WTC11 (cell line): ENCODE measurements at regions not wholly inside any gene's neighbourhood (a gene's known extent, or its start where the extent isn't known, plus 50 kb on each side); places are given as distances from the start of the nearest gene placed in this dataset.

ENCODE experiments used
- ATF1 ChIP-seq: sonication (generic); formaldehyde crosslinking; IDR thresholded peaks from 2 replicates; pipeline ENCODE4 v1.8.1; 2023; ENCODE audit warnings: mild to moderate bottlenecking, moderate library complexity, missing genetic modification reagents
- FOXJ3 ChIP-seq: sonication (generic); formaldehyde crosslinking; IDR thresholded peaks from 2 replicates; pipeline ENCODE4 v1.9.0; 2021; ENCODE audit warnings: missing genetic modification reagents, mild to moderate bottlenecking, borderline replicate concordance
- PRRX2 ChIP-seq: fragments of 250-450 bp; sonication (Bioruptor Pico); IDR thresholded peaks from 2 replicates; pipeline ENCODE4 v1.8.0; 2021; ENCODE audit warnings: mild to moderate bottlenecking
- TEAD4 ChIP-seq: sonication (generic); formaldehyde crosslinking; IDR thresholded peaks from 2 replicates; pipeline ENCODE4 v1.8.0; 2022; ENCODE audit warnings: mild to moderate bottlenecking, missing genetic modification reagents
- TF ChIP-seq, protein P1 (sequence below): fragments of 200-600 bp; IDR thresholded peaks from 2 replicates; pipeline ENCODE4 v1.8.0; 2022; ENCODE audit warnings: antibody characterized with exemption
- TF ChIP-seq, protein P2 (sequence below): sonication (generic); formaldehyde crosslinking; IDR thresholded peaks from 2 replicates; pipeline ENCODE4 v1.8.1; 2023; ENCODE audit warnings: mild to moderate bottlenecking, missing genetic modification reagents
- TF ChIP-seq, protein P3 (sequence below): sonication (generic); formaldehyde crosslinking; IDR thresholded peaks from 2 replicates; pipeline ENCODE4 v1.8.0; 2022; ENCODE audit warnings: mild to moderate bottlenecking, missing genetic modification reagents

DNA sequence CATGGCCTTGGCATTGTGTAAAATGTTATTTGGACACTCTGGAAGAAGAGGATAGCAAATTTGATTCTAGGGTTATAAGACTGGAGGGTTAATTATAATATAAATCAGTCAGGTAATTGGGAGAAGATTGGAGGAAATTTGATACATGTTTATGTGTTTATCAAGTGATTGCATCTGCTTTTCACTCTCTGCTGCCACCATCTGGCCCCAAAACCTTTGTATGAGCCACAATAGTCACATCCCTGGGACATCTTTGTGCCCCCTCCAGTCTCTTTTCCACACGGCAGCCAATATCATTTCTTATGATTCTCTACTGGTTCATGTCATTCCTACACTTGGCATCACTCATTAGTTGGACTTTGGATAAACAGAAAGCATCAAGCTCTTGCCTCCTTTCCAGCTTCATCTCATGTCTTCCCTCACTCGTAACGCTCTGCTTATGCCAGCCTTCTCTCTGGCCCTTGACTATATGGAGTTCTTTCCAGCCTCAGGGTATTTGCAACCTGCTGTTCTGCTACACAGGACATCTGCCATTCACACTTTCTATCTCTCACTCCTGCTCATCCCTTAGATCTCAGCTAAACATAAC is 602.3 kb upstream of the SUCLG2 start:
- TF ChIP-seq PRRX2 (CRISPR knock-in tag) (no peak), TEAD4 (CRISPR knock-in tag) (no peak), FOXJ3 (CRISPR knock-in tag) (no peak), ATF1 (CRISPR knock-in tag) (no peak)
- TF ChIP-seq, protein P1, sequence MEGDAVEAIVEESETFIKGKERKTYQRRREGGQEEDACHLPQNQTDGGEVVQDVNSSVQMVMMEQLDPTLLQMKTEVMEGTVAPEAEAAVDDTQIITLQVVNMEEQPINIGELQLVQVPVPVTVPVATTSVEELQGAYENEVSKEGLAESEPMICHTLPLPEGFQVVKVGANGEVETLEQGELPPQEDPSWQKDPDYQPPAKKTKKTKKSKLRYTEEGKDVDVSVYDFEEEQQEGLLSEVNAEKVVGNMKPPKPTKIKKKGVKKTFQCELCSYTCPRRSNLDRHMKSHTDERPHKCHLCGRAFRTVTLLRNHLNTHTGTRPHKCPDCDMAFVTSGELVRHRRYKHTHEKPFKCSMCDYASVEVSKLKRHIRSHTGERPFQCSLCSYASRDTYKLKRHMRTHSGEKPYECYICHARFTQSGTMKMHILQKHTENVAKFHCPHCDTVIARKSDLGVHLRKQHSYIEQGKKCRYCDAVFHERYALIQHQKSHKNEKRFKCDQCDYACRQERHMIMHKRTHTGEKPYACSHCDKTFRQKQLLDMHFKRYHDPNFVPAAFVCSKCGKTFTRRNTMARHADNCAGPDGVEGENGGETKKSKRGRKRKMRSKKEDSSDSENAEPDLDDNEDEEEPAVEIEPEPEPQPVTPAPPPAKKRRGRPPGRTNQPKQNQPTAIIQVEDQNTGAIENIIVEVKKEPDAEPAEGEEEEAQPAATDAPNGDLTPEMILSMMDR, result peak; percentile 27; the same call in 1 of the 2 replicates
- TF ChIP-seq, protein P2, sequence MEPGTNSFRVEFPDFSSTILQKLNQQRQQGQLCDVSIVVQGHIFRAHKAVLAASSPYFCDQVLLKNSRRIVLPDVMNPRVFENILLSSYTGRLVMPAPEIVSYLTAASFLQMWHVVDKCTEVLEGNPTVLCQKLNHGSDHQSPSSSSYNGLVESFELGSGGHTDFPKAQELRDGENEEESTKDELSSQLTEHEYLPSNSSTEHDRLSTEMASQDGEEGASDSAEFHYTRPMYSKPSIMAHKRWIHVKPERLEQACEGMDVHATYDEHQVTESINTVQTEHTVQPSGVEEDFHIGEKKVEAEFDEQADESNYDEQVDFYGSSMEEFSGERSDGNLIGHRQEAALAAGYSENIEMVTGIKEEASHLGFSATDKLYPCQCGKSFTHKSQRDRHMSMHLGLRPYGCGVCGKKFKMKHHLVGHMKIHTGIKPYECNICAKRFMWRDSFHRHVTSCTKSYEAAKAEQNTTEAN (CRISPR knock-in tag), result no peak
- TF ChIP-seq, protein P3, sequence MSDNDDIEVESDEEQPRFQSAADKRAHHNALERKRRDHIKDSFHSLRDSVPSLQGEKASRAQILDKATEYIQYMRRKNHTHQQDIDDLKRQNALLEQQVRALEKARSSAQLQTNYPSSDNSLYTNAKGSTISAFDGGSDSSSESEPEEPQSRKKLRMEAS (CRISPR knock-in tag), result no peak
